HG02642 (cell line): ENCODE measurements at regions not wholly inside any gene's neighbourhood (a gene's known extent, or its start where the extent isn't known, plus 50 kb on each side); places are given as distances from the start of the nearest gene placed in this dataset.

Experiments
- ATAC-seq: cut with Tn5 transposase; IDR thresholded peaks from one replicate; pipeline ENCODE4 v1.9.1; 2021; ENCODE audit warnings: mild to moderate bottlenecking; ENCODE audit not compliant: unreplicated experiment, poor library complexity

DNA sequence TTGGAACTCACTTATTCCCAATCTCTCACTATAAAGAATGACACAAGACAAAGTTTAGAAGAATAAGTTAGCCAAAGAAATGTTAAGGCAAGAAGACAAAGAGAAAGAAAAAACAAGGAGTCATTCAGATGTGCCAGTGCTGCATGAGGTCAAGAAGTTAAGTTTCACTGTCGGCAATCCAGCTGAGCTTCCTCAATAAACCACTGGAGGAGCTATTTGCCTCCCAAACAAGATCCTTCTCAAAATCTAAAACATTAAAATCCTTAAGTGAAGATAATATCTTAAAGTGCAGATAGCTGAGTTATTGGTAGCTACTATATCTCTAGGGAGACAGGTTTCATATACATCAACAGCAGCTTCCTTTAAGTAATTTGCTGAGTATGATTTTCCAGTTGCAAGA, 512.3 kb downstream of the HDGFL1 start:
- no peak for ATAC-seq

DNA sequence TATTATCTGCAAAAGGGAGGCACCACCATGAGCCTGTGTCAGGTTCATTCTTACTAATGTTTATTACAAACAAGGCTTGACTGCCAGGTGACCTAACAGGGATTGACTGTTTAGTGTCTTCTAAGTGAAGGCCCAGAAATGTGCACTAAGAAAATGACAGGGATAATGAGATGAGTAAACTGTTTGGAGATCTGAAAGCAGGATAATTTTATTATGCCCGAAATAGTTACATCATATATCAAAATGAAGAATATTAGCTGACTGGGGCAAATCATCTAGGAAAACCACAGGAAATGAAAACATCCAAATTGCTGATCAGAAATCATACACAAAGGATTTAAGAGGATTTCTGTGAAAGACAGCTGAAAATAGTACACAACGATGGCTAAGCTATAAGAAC, 516.7 kb downstream of the HDGFL1 start:
- ATAC-seq: no peak

DNA sequence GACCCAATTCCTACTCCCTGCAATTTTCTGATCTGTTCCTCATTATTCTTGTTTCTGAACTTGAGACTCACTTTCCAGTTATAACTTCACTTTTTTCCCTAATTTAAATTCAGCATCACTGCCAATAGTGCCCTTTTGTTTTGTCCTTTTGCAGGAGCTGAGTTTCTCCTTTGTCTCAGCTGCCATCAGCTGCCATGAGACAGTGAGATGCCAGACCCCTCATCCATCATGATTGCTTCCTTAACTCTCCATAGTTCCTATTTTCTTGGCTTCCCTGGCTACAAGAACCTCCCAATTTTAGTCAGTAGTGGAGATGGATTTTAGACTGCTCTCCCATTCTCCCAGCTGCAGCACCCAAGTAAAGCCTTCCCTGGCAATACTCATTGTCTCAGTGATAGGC, 518.1 kb downstream of the HDGFL1 start:
- ATAC-seq: no peak

DNA sequence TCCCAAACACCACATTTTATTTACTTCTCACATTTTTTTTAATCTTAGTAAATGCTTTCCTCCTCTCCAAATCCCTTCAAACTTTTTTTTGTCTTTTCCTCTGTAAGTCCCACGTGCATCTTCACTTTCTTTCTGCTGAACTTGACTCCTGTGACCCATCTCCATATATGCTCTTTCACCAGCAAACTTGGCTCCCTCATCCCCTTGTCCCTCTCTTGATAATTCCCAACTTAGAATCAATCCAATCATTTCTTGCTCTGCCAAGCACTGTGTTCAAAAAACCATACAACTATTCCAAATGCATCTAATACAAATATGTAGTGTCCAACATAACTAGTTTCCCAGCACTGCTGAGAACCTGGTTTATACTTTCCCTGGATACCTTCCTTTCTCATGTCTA, 519.4 kb downstream of the HDGFL1 start:
- no peak for ATAC-seq

DNA sequence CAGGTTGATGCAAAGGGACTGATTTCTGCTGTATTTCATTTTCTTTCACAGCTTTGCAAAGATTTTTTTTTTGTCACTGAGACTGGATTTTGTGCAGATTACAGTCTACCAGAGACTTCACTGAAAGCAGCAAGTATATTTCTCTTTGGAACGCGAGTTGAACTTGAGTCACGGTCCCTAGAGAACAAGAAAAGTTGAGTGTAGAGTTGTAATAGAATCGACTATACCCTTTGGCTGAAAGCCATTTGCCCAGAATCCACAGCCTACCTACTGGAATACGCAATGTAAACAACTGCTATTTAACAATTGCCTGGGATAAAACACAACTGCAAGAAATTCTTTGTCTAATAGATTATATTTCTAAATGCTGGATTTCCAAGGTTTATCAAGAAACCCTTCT, 520.6 kb downstream of the HDGFL1 start:
- ATAC-seq: no peak

DNA sequence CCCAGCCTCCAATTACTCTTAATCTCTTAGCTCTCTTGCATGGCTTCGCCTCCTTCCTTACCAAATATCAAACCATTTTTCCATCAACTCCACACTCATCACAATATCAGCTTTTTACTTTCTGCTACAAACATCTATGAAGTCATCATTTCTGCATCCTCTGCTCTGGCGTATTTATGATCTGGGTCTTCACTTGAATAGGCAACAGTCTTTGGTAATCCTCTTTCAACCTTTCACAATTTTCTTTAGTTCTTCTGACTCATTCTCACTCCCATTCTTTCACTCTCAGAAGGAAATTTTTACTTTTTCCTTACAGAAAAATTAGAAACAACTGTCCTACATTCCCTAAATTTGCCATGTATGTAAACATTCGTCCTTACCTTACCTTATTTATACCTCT, 522.4 kb downstream of the HDGFL1 start:
- no peak for ATAC-seq

DNA sequence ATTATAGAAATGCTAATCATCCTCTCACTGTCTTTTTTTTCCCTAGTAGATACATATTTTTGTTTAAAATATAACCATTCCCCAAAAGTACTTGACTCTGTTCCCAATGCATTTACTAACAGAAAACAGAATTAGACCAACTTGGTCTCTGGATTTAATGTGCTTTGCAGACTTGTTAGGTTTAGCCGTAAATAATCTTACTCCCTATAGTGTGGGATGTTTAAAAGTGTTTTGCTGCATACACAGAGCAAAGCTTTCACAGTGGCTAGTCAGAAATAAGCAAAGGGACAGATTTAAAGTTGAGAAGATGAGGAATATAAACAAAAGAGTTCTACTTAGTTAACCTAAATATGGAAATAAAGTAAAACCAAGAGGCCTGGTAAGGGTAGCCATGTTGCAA, 527.5 kb downstream of the HDGFL1 start:
- no peak for ATAC-seq

DNA sequence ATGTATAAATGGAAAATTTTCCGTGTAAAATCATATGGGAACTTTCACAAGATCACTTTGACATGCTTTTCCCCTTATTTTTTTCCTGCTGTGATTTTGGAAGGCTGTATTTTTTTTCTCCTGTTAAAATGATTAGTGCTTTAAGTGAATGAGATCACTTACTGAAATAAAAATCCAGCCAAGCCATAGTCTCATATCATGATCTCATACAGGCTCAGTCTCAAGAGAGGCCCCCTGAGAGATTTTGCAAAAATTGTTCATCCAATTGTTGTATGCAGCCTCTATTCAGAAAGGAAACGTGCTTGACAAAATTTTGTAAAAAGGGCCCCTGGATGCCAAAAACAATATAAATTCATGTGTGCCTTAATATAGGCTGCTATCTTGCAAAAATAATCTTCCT, 528.2 kb downstream of the HDGFL1 start:
- ATAC-seq: no peak

DNA sequence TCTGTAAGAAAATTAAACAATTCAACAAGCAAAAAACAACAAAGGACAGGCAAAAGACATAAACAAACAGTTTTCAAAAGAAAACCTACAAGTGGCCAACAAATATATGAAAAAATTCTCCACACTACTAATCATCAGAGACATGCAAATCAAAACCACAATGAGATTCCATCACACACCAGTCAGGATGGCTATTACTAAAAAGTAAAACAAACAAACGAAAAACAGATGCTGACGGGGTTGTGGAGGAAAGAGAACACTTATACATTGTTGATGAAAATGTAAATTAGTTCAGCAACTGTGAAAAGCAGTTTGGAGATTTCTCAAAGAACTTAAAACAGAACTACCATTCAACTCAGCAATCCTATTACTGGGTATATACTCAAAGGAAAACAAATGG, 537.6 kb downstream of the HDGFL1 start:
- ATAC-seq: no peak

DNA sequence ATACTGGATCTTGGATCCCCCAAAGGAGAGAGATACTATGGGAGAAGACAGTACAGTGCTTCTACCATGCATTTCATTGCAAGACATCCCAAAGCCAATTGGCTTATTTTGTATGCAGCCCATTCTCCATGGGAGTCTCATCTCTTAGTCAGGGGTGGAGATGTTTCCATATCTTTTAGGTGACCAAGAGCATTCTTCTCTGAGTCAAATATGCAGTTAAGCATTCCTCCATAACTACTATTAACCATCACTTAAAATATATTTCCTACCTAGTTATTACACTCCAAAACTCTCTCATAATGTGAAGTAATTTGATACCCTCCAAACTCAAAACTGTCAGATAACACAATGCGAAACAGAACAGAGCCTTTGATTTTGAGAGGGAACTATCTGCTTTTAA, 542.6 kb downstream of the HDGFL1 start:
- no peak for ATAC-seq

DNA sequence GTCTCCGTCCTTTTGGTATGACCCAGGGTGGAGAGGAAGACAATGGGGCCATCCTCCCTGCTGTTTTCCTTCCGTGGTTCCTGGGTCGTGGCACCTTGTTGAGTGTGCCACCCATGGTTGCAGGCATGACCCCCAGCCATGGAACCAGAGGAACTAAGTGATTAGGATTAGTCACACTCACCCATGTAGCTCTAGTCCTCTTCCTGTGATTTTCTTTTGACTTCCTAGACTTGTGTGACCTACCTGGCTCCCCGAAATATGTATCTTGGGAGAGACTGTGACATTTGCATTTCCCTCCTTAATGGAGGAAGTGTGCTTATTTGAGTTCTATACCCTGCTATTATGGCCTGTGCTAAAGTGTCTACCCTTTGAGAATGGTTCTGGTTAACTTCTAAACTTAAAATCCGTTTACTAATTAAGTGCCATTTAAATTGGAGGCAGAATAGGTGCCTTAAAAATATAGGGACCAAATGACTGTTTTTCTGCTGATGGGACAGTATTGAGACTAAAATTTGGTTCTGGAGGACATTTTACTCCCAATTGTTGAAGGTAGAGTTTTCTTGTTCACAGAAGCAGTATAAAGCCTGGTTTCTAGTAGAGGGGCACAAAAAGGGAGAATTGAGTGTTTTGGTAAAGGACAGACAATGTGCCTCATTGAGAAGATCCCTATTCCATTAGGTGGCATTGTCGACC, 545.6 kb downstream of the HDGFL1 start:
- no peak for ATAC-seq

DNA sequence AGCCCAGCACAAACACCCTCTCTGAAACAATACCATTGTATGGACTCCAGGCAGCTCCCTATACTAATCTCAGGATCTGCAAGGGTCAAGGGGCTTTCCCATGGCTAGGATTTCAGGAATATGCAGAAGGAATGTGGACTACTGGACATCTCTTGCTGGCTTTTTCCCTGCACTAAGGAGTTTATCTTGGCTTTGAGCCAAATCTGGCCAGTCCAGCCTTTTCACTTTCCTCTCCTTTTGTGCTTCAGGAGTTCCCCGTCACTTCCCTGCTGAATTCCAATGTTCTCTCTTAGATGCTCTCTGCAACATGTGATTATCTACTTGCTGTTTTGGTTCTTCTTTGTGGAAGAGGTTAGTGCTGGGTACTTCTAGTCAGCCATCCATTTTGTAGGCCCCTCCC, 568.2 kb downstream of the HDGFL1 start:
- ATAC-seq: no peak

DNA sequence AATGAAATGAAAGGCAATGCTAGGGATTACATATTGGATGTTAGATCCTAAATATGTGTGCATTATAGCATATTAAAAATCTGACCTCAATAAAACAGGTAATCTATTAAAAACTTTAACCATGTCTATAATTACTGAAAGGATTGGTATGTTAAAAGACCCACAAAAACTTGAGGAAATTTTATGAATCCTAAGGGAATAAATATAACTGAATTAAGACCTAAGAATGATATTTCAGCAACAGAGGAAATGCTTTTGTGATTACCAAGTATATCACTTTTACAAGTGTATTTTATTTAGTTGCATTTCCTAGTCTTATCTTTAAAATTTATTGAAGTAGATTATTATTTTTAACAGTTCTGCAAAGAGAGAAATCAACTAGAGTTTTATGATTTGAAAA, 571.5 kb downstream of the HDGFL1 start:
- no peak for ATAC-seq

DNA sequence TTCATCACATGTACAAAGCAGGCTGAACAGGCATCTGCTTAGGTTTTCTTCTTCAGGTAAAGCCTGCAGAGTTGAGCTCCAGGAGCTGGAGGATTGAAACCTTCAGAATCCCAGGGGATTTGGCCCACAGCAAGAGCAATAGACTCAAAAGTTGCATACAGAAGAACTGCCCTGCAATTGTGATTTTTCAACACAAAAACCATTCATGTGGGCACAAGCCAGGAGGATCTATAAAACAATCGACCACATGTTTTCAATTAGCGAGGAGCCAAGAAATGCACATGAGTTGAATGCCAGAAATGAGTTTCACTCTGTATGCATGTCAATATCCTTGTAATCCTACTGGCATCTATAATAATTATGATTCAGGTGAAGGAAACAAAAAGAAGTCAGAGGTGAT, 576.4 kb downstream of the HDGFL1 start:
- no peak for ATAC-seq

DNA sequence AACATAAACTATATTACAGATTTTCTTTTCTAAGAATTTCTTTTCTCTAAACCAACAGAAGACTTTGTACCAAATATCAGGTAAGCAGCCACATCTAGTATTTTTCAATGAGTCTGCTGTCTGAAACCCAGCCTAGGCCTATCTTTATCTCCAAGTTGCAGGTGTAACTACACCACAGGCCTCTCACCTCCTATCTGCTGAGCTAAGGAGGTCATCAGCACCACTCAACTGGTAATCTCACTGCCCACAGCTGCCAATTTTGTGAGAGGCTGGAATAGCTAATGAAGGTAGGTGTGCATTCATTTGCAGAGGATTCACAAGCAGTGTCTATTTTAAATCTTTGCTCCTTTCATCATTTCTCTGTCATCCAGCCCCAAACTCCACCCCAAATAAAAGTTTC, 584.8 kb downstream of the HDGFL1 start:
- no peak for ATAC-seq

DNA sequence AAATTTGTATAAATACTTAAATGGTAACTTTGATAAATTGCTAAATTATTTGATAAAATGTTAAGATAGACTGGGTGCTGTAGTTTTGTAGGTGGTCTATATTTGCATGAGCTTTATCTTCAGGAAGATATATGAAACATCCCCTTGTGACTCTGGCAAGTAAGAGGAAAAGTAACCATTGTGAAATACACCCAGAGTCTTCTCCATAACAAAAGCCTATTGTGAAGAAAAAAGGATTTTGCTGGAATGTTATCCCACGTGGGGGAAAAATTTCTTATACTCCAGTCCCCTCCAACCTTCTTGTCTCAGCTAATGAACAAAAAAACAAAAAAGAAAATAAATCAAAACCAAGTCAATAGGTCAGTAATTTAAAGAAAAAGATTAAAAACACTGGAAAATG, 600.7 kb downstream of the HDGFL1 start:
- ATAC-seq: no peak

DNA sequence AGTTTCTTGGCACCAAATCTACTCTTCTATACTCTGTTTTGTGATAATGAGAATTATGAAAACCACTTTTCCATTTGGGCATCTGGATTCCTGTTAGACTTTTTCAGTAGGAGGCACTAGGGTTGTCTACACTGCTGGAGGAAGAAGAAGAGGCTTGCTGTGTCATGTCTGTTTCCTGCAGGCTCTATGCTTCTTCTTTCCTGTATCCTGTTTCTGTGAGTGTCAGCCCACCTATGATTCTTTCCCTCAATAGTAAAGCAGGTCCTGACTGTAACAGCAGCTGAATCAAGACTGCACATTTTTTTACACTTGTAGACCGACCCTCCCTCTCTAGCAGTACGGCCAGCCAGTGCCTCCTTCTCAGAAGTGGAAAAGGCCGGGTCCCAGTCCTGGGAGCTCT, 603.9 kb downstream of the HDGFL1 start:
- no peak for ATAC-seq

DNA sequence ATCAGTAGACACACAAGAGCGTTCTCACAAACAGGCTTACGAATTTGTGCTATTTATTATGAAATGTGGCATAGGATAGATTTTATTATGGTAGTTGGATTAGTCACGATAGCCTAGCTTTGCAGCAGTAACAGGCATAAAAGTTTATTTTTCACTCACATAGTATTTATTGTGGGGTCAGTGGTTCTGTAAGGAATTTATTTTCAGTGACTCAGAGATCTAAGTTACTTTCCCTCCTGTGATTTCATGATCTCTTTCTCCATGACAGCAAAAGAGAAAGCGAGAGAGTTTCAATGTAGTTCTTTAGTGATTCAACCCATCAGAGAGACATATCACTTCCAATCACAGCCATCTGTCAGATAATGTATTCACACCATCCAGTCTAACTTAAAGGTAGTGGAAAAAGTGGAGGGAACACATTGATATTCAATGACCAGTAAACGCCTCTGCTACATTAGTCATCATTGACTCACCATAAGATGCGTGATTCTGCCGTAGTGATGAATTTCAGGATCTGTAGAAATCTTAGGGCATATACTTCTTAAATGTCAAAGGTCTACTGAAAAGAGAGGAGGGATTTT, 605.5 kb downstream of the HDGFL1 start:
- no peak for ATAC-seq

DNA sequence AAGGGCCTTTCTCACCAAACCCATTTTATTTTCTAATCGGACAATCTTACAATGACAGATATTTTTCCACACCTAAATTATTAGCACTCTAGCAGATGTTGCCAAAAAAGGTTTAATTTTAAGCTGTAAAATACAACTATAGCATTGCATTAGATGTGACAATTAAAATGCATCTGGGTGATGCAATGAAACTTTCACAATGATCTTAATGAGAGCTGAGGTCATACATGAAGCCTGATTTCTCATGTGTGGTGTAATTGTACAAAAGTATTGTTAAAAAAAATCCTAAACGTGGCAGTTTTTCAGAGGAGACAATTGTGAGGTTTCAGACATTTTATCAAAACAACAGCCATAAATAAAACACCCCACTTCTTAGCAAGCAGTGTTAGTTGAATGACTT, 606.0 kb downstream of the HDGFL1 start:
- ATAC-seq: no peak

DNA sequence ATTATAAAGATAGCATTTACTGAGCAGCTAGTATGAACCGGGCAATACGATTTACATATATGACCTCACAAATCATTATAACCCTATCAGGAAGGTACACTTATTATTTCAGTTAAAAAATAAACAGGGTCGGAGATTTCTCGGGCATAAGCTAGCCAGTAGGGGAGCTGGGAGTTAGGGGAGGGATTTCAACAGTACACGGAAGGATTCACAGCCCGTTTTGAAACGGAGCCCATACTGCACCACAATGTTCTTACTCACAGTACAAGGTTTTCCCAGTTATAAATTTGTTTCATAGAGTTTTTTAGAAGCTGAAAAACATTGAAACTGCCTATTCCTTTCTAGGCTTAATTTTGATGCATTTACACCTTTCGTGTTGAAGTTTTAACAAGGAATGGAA, 607.1 kb downstream of the HDGFL1 start:
- no peak for ATAC-seq

DNA sequence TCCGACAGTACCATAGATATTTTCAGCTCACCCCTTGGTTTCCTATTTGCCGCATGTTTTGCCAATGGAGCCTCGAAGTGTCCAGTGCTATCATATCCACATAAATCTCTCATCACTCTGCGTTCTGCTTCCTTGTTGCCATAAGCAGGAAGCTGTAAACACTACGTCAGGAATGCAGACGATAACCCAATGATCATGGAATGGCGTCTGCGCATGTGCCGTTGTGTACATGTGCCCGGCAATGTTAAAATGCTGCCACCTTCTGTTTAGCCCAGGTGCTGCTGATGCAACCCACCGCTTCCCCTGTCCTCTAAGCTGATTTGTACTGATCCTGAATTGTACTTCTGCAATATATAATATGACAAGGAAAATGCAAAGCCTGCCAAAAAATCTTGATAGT, 607.5 kb downstream of the HDGFL1 start:
- ATAC-seq: no peak

DNA sequence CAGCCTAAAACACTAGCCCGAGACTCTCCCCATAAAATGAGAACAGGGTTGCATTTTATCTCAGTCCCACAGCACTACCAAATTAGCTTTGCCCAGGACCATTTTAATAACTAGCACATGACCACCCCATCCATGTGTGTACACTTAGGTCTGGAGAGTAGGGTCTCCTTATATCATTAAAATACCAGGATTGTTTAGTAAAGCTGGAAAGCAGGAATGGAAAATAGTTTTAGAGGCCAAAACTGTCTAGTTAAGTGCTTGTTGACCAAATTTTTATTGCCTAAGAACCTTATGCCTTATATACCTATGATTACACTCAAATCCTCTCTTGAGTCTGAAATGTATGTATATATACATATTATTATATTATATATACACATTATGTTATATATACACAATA, 608.4 kb downstream of the HDGFL1 start:
- no peak for ATAC-seq

DNA sequence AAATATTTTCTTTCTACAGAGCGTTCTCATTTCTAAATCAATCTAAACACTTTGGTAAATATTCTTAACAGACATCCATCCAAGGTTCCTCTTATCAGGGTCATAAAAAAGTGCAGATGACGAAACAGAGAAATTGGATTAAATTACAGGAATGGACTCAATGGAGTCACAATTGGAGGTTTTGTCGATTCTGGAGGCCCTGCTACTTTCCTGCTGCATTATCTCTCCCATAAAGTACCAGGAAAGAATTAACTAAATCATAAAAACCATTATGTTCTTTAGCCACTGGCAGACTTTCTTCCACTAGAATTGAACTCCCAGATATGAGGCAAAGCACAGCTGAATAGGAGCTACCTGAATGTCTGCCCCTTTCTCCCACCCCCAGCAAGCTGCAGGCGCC, 610.6 kb downstream of the HDGFL1 start:
- ATAC-seq: no peak
